Osteoblast (primary cell): ENCODE measurements at regions not wholly inside any gene's neighbourhood (a gene's known extent, or its start where the extent isn't known, plus 50 kb on each side); places are given as distances from the start of the nearest gene placed in this dataset.

Experiments used
- DNase-seq: peaks from one replicate; pipeline ENCODE4 v3.0.0; 2011; ENCODE audit warnings: low spot score, mixed read lengths; ENCODE audit not compliant: insufficient read length; ENCODE audit errors: missing footprints
- H2AFZ ChIP-seq: 2 replicates; pipeline ENCODE4 v1.6.0; 2011; ENCODE audit warnings: mild to moderate bottlenecking, low read length
- H3K27ac ChIP-seq: 2 replicates; pipeline ENCODE4 v1.5.1; 2011; ENCODE audit warnings: mild to moderate bottlenecking, low read depth, low read length, moderate library complexity
- H3K27me3 ChIP-seq: 2 replicates; pipeline ENCODE4 v1.6.0; 2012; ENCODE audit warnings: mild to moderate bottlenecking, control low read depth, inconsistent platforms, low read length, moderate library complexity; ENCODE audit not compliant: insufficient read depth
- H3K36me3 ChIP-seq: 2 replicates; pipeline ENCODE4 v1.5.1; 2011; ENCODE audit warnings: mild to moderate bottlenecking, low read length, control low read depth, moderate library complexity; ENCODE audit not compliant: insufficient read depth
- H3K4me1 ChIP-seq: 2 replicates; pipeline ENCODE4 v1.5.1; 2011; ENCODE audit warnings: mild to moderate bottlenecking, low read length, control low read depth, moderate library complexity; ENCODE audit not compliant: insufficient read depth
- H3K4me2 ChIP-seq: 2 replicates; pipeline ENCODE4 v1.6.0; 2011; ENCODE audit warnings: mild to moderate bottlenecking, low read length; ENCODE audit not compliant: insufficient read depth
- H3K4me3 ChIP-seq: fragments of 200-600 bp; sonication (generic); 3 replicates; pipeline ENCODE4 v1.5.1; 2012; ENCODE audit warnings: mild to moderate bottlenecking, low read length, inconsistent platforms; ENCODE audit not compliant: insufficient read depth
- H3K79me2 ChIP-seq: 2 replicates; pipeline ENCODE4 v1.6.0; 2012; ENCODE audit warnings: mild to moderate bottlenecking, low read length, control low read depth, inconsistent platforms; ENCODE audit not compliant: insufficient read depth
- H3K9me3 ChIP-seq: 2 replicates; pipeline ENCODE4 v1.5.1; 2011; ENCODE audit warnings: low read depth, low read length, control low read depth
- H4K20me1 ChIP-seq: 2 replicates; pipeline ENCODE4 v1.6.0; 2012; ENCODE audit warnings: mild to moderate bottlenecking, low read length, control low read depth; ENCODE audit not compliant: insufficient read depth
- CTCF ChIP-seq: IDR thresholded peaks from 2 replicates; pipeline ENCODE4 v1.5.1; 2011; ENCODE audit warnings: mild to moderate bottlenecking, low read depth, low read length, moderate library complexity; ENCODE audit errors: extremely low read depth

- Histone ChIP-seq H3K4me2 (no peak overlapping the region), H2AFZ (no peak overlapping the region), H3K27ac (no peak overlapping the region), H3K4me3 (no peak overlapping the region), H3K79me2 (no peaks in the 10 kb centered on the region), H4K20me1 (no peaks in the 10 kb centered on the region), H3K4me1 (no peaks in the 10 kb centered on the region), H3K9me3 (no peaks in the 10 kb centered on the region), H3K36me3 (no peaks in the 10 kb centered on the region), H3K27me3 (no peaks in the 10 kb centered on the region)
- TF ChIP-seq CTCF: no peak
- DNase-seq: no peak
Measured at GRCh38 chr2:107717661-107718060, 109.0 kb upstream of the RGPD4 start.

- H3K4me3 ChIP-seq: no peak overlapping the region
- H3K79me2 ChIP-seq: no peaks in the 10 kb centered on the region
- DNase-seq: no peak
- H3K27me3 ChIP-seq: no peaks in the 10 kb centered on the region
- no peak overlapping the region for H3K4me2 ChIP-seq
- no peak for TF ChIP-seq CTCF
- H3K36me3 ChIP-seq: no peaks in the 10 kb centered on the region
- no peaks in the 10 kb centered on the region for H3K4me1 ChIP-seq
- H3K27ac ChIP-seq: no peak overlapping the region
- H3K9me3 ChIP-seq: no peaks in the 10 kb centered on the region
- no peak overlapping the region for H2AFZ ChIP-seq
- no peaks in the 10 kb centered on the region for H4K20me1 ChIP-seq
Measured at GRCh38 chr2:107719141-107719540, 107.6 kb upstream of the RGPD4 start.

GRCh38 chr2:107719836-107720235, 106.9 kb upstream of the RGPD4 start:
- DNase-seq: no peak
- Histone ChIP-seq H3K27ac (no peak overlapping the region), H2AFZ (no peak overlapping the region), H3K4me3 (no peak overlapping the region), H4K20me1 (no peaks in the 10 kb centered on the region), H3K4me1 (no peaks in the 10 kb centered on the region), H3K79me2 (no peaks in the 10 kb centered on the region), H3K27me3 (no peaks in the 10 kb centered on the region), H3K9me3 (no peaks in the 10 kb centered on the region), H3K36me3 (no peaks in the 10 kb centered on the region), H3K4me2 (no peak overlapping the region)
- no peak for TF ChIP-seq CTCF

GRCh38 chr2:107721178-107721577, 105.5 kb upstream of the RGPD4 start:
- Histone ChIP-seq H3K9me3 (no peaks in the 10 kb centered on the region), H3K4me1 (no peaks in the 10 kb centered on the region), H3K27me3 (no peaks in the 10 kb centered on the region), H3K79me2 (no peaks in the 10 kb centered on the region), H2AFZ (no peak overlapping the region), H3K36me3 (no peaks in the 10 kb centered on the region), H3K4me3 (no peak overlapping the region), H4K20me1 (no peaks in the 10 kb centered on the region), H3K27ac (no peak overlapping the region), H3K4me2 (no peak overlapping the region)
- no peak for TF ChIP-seq CTCF
- DNase-seq: no peak
